DMS 273 treated with DMSO at 0.1 percent for 48 hours (cell line): ENCODE measurements at regions not wholly inside any gene's neighbourhood (a gene's known extent, or its start where the extent isn't known, plus 50 kb on each side); places are given as distances from the start of the nearest gene placed in this dataset.

Source experiments
- DNase-seq: peaks from one replicate; lab custom pipeline; 2025; lab: John Stamatoyannopoulos, UW

DNA sequence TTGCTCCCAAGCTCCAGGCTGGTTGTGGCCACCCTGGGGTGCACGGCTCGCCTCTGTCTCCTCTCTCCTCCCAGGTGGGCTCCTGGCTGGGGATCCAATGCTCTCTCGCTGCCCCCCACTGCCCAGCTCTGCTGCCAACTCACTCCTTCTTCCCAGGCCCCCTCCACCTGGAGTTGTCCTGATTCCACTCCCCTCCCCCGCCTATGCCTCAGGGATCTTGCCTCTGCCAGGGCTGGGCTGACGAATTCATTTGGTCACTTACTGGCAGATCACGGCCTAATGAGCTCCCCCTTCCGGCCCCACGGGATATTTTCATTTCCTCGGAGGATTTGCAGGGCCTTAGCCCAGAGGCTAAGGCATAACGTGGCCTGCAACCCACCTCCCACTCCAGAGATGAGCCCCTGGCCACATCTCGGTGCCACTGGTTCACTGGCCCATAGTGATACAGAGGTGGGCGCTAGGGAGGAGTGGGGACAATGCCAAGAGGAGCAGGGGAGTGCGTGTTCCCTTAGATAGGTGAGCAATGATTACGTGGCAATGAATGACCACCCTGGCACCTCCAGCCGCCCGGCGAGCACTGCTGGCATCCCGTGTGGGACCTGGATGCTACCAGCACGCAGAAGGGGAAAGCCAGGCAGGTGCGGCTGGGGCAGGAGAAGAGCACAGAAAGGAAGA, 344.6 kb upstream of the SHH start:
- no peak for DNase-seq

DNA sequence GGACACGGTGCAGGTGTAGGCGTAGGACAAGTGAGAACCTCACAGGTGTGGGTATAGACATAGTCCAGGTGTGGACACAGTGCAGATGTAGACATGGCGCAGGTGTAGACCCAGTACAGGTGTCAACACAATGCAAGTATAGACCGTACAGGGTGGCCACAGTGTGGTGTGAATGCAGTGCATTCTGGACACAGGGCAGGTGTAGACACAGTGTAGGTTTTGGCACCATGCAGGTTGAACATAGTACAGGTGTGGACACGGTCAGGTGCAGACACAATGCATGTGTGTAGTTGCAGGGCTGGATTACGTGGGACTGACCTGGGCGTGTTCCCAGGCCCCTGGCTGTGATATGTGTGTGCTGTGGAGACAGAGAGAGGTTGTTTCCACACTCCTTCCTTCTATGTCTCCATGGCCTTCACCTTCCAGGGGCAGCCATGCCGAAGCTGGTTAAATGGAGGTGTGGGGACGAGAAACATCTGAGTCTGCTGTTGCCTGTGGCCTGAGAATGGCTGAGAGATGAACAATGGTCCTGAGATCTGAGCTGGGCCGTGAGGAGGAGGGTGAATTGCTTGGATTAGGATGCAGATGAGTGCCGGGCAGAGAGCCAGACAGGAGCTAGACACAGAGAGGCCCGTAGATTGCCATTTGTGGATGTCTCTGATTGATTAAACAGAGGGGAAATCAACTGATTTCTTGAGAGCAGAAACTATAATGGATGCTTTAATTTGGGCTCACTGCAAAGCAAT, 343.9 kb upstream of the SHH start:
- no peak for DNase-seq

DNA sequence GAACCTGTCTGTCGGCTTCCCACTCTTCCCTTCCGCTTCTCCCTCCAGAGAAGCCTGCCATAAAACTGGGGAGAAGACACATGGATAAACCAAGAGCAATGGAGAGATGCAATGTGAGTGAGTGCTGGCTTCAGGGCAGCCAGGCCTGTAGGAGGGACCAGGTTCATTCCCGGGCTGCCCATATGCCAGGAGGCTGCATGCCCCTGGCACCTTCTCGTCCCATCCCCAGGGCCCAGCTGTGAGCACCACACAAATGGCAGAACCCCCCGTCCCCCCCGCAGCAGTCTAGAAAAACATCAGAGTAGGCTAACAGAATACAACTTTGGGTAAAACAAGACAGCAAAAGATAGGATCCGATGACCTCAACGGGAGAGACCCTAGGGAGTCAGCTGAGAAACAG, 341.3 kb upstream of the SHH start:
- DNase-seq, result no peak

DNA sequence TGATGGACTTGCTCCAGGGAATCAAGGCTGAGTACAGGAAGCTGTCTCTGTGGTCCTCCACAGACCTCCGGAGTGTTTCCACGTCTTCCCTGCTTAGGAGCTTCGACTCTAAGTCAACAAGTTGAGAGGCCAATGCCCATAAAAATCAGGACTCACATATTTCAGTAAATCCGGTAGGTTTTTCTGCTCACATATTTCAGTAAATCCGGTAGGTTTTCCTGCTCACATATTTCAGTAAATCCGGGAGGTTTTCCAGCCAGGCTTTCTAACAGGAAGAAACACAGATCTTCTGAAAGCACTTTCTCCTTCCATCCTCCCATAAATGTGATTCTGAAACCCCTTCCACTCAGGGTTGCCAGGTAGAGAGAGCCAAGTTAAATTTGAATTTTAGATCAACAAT, 340.1 kb upstream of the SHH start:
- no peak for DNase-seq

DNA sequence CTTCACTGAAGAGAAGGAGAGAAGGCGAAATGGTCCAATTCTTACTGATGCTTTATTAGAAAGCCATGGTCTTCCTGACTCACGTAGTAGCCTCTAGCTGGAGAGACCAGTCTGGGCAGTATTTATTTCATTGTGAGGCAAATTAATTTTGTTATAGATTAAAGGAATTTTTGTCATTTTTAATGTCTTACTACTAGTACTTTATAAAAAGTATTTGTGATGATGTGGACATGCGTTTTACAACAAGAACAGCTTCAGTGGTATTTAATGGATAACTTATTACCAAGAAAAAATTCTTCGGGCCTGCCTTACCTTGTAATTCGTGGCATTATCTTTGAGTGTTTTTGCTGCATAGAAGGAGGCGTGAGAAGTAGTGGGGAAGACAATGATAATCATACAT, 339.4 kb upstream of the SHH start:
- DNase-seq, result no peak

DNA sequence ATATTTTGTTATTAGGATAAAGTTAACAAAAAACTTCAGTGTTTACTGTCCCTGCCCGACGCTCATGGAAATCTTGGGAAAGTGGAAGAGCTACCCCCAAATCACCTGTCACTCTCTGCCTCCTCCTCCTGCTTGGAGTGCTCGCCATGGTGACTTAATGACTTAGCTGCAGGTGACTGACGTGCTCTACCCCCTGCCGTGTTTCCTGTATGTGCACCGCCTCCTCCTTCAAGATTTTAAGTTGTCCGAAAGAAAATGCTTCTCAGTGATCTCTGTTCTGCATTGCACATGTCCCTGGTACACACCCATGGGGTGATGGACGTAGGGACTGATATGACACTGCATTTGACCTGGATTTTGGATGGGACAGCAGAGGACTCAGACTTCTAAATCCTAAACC, 338.8 kb upstream of the SHH start:
- no peak for DNase-seq

DNA sequence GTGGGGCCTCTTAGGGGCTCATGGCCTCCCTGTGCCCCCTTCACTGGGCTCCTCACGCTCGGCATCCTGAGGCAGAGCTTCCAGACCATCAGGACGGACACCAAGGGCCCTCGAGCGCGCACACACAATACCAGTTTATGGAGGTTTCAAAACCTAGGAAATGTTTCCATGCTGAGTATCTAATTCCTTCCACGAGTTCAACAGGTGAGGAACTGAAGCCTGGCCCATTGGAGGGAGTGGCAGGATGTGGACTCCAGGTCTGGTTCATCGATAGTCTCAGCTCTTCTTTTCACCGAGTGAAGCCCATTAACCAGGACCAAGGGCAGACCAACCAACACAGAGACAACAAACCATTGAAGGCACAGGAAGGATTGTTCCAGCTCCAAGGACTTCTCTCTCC, 336.7 kb upstream of the SHH start:
- DNase-seq, result no peak

DNA sequence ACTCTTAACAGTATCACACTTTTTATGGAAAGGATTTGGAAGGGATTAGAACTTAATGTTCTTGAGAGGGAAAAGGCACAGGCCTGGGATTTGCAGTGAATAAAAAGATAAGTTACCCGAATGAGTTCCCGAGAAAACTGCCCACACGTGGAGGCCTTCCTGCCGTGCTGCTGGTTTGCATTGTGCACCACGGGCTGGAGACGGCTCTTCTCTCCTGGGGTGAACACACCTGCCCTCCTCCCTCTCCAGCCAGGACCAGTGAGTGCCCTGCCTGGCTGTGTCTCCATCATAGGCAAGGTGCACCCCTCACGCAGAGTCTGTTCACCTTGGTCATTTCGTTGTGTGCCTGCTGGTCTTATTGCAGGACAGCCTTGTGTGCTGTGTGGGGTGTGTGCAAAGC, 336.3 kb upstream of the SHH start:
- no peak for DNase-seq

DNA sequence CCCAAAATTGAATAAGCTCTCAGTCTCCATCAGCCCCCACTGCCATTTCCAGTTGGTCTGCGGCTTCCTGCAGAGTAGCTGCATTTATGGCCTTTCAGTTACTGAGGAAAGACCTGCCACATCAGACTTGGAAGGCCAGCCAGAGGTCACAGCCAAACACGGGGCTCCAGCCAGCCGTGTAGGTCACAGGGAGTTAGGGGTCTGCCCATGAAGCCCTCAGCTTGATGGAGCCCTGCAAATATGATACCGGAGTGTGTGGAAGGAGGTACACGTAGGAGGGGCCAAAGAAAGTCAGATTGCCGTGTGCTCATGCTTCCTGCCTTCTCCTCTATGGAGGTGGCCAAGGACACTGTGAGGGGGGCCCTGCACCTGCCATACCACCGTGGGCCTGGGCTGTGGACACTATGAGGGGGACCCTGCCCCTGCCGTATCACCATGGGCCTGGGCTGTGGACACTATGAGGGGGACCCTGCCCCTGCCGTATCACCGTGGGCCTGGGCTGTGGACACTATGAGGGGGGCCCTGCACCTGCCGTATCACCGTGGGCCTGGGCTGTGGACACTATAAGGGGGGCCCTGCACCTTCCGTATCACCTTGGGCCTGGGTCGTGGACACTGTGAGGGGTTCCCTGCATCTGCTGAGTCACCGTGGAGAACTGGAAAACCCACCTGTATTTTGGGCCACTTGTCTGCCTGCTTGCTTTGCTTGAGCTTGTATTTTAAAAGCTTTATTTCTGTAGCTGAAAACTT, 335.7 kb upstream of the SHH start:
- DNase-seq, result no peak

DNA sequence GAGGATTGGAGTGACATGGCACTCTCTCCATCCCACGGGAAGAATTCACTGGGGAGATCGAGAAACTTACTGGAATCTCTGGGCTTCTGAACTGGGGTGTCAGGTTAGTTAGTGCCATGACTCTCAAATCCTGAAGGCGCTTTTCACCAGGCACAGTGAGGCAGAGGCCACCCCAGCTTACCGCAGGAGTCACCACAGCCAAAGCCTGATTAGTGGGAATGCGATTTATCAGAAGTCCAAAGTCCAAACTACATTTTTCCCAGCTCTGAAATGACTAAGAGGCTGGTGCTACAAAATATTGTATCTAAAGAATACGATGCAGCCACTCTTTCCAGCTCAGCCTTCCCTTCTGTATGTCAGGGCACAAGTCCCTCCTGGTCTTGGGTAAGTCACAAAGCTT, 334.8 kb upstream of the SHH start:
- DNase-seq, result no peak

DNA sequence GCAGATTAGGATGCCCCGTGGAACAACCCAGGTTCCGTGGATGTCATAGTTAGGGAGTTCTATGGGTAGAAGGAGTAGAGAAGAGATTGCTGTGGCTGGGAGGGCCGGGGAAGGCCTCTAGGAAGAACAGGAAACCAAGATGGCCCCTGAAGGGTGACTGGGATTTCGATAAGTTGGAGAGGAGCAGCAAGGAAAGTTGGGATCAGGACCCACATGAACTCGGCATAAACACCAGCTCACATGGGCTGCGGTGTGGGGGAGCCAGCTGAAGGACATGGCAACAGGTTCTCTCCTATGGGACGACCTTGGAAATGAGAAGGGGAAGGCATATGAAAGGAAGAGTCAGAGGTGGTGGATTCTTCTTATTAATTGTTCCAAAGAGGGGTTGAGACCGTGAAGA, 333.7 kb upstream of the SHH start:
- no peak for DNase-seq

DNA sequence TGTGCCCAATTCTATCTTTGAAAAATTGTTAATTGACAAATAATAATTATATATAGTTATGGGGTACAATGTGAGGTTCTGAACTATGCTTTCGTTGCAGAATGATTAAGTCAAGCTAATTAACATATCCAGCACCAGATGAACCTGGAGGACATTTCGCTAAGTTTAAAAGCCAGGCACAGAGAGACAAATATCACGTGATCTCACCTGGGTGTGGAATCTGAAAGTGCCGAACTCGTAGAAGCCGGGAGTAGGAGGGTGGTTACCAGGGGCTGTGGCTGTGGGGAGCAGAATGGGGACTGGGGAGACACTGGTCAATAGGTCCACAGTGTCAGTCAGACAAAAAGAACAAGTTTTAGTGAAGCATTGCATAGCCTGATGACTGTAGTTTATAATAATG, 332.9 kb upstream of the SHH start:
- DNase-seq, result no peak

DNA sequence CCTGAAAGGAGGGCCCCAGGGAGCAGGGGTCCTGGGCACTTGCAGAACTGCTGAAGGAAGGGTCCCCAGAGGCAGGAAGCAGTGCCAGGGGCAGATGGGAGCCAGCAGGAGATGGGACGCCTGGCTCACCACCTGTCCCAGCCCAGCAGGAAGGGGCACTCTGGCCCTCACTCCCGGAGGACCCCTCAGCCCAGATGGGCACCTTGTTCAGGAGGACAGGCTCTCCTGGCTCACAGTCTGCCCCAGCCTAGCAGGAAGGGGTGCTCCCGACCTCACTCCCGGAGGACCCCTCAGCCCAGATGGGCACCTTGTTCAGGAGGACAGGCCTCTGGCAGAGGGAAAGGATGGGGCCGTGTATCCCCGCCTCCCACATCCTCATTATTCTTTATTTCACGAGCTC, 331.4 kb upstream of the SHH start:
- DNase-seq, result no peak

DNA sequence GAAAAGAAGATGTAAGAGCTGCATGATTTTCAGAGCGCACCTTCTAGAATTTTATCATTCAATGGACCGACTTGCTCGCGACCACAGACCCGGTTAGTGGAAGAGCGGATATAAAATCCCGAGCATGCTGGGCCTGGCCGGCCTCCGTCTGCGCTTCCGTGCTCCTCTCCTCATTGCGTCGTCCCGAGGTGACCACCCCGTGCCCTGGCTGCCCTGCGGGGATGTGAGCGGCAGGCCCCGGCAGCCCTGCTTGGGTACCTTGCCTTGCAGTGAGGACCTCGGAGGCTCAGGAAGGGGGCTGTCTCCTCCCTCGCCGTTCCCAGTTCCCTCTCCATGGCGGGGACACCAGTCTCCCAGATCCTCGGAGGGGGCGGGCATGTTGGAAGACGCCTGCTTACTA, 330.9 kb upstream of the SHH start:
- DNase-seq, result no peak

DNA sequence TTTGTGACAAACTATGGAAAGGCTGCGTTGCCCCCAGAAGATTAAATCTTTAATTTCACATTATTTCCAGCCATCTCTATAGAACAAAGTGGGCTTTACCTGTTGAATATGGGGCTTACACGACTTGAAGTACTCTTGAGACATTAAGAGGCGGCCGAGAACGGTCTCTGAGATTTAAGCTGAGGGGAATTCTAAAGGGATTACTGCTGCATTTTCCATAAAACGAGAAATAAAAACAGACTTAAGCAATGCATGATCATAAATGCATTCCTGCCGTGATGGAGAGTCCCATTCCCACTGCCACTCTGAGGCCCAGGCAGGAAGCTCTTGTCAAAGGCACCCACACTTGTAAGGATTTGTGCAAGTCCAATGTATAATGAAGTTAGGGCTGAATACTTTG, 329.7 kb upstream of the SHH start:
- no peak for DNase-seq

DNA sequence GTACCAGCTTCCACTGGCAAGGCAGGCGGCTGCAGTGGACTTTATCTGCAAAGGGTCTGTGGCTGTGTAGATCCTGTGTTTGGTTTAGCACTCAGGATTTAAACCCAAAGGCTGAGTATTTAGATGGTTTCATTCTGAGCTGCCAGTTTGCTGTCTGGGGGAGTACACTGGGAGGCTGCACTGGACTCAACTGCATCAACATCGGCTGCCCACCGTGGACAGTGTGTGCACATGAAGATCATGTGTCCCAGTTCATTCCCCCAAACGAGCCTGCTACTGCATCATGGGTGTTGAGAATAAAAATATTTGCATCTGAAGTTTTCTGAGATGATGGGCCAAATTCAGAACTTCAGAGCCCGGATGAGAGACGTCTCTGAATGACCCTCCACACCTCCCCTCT, 328.6 kb upstream of the SHH start:
- no peak for DNase-seq

DNA sequence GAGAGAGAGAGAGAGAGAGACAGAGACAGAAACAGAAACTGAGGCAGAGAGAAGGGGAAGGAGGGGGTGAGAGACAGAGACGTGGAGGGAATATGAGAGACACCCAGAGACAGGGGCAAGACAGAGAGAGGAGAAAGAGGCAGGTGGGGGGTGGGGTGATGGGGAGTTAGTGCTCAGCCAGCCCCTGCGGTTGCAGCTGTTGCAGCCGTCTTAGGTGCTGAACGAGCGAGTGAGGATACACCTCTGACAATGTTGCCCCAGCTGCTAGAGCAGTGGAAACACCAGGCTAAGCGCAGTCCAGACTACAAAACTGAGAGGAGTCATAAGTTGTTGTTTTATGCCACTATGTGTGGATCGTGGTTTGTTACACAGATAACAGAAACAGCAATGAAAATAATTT, 328.2 kb upstream of the SHH start:
- no peak for DNase-seq

DNA sequence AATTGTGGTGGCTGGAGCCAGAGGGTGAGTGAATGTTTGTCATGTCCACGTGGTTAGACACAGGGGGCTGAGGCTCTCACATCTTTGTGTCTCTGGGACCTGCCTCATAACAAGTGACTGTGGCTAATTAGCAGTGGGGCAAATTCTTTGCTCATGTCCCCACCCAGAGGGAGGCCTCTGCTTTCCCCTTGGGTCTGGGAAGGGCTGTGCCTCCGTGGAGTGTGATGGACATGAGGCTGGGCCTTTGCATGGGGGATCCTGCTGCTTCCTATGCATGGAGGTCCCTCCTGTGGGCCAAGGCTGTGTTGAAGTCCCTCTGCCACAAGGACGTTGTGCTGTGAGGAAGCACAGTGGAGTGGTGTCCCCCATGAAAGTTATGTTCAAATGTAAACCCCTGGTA, 327.4 kb upstream of the SHH start:
- no peak for DNase-seq

DNA sequence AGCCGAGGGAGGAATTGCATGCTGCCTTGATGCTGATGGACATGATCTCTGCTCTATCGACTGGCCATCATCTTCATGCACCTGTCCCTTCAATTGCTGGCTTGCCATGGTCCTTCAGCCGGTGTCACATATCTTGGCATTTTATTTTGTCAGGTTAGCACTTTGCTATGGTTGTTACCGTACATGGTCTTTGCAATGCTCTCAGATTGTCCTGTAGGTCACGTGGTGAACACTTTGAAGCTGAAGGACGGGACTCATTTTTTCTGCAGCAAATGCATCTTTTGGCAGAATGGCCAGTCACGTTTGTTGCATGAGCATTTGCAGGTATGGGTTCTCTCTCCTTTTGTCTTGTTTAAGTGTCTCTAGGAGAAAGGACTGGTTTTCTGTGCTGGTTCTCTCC, 326.8 kb upstream of the SHH start:
- DNase-seq, result no peak

DNA sequence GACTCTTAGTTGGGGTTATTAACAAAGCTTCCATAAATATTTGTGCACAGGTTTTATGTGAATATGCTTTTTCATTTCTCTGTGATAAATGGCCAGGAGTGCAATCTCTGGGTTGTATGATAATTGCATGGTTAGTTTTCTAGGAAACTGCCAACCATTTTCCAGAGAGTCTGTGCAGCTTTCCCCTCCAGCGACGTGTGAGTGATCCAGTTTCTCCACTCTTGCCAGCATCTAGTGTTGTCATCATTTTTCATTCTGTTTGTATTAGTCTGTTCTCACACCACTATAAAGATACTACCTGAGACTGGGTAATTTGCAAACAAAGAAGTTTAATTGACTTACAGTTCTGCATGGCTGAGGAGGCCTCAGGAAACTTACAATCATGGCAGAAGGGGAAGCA, 319.6 kb upstream of the SHH start:
- DNase-seq, result no peak

DNA sequence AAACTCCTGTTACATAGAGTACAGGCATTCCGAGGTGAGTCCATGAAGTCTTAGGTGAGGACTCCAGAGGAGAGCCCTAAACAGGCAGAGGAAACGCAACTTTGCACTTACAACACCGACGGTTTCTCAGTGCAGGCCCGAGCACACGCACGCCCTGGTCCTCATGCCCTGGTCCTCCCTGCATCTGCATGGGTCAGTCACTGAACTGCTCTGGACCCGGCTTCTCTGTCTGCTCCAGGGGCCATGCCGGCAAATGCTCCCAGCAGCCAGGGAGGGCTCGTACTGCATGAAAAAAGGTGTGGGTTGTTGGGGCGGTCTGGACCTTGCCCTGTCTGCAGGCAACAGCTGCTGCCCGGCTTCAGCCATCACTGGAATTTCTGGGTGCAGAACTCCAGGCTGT, 317.3 kb upstream of the SHH start:
- no peak for DNase-seq

DNA sequence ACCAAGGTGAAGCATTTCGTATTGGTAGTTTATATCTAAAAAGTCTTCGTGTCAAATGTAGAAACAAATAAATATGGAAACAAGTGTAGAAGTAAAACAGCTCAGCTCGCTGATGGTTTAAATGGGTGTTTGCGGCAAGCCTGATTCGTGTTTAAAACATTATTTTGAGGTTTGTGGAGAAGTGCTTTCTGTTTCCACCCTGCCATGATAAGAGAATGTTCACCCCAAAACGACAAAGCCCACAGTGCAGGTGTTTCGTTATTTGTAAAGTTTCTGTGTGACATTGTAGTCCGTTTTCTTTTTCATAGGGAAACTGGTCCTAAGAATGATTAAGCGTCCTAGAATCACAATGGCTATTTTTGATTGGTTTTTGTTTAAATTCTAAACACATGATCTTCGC, 316.2 kb upstream of the SHH start:
- DNase-seq, result no peak
